NCI-H510A treated with DMSO at 0.1 percent for 48 hours (cell line): ENCODE measurements at regions not wholly inside any gene's neighbourhood (a gene's known extent, or its start where the extent isn't known, plus 50 kb on each side); places are given as distances from the start of the nearest gene placed in this dataset.
A peak's percentile ranks its signal among the peaks of the same experiment; 100 is the strongest.

ENCODE experiments used
- DNase-seq: peaks from one replicate; lab custom pipeline; 2025; lab: John Stamatoyannopoulos, UW

DNA sequence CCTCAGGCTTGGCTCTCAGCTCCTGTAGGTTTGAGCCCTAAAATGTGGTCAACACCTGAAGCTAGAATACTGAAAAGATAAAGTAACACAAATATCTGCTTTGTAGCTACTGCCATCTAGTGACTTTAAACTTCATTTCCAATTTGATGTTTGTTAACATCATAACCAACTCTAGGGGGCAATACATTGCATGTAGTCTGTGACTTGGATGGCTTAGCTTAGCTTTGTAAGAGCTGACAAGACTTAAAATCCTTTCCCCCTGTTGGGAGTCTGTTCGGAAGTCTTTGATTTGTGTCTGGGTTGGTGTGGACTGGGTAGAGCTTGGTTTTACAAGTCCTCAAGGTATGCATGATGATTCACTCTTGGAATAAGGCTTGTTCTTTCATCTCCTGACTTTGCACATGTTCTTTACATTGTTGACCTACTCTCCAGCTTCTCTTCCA, 51.7 kb downstream of the SCN11A start:
- DNase-seq = peak; percentile 57

DNA sequence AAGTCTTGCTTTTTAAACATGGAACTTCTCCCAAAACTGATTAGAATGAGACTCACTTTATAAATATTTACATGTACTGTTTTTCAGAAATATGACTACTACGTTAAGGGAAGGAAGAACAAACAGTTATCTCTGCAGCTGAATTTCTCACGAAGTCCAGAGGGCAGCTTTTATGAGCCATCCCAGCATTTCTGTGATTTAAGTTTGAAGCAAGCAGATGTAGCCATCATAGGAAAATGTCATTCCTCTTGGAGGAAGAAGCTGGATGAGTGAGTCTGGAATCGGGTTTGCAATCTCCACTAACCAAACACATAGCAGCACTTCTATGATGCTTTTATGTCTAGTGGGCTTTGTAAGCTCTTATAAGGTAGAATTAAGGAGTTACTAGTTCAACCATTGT, 53.7 kb downstream of the SCN11A start:
- no peak for DNase-seq

DNA sequence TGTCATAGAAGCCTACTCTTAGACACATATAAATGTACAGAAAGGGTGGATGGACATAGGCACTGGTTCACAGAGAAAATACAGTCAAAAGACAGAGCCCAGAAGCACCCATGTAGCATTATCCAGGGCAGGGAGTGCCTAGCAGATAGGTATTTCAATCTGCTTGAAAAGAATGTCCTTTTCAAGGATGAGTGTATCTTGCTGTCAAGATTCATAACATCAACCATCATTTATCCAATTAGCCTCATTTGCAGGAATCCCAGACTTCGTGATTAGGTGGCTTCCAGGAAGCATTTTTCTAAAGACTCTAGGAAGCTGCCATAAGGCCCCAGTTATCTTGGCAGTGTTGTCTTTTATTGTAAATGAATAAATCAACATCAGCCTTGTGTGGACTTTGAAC, 55.6 kb downstream of the SCN11A start:
- DNase-seq = no peak

DNA sequence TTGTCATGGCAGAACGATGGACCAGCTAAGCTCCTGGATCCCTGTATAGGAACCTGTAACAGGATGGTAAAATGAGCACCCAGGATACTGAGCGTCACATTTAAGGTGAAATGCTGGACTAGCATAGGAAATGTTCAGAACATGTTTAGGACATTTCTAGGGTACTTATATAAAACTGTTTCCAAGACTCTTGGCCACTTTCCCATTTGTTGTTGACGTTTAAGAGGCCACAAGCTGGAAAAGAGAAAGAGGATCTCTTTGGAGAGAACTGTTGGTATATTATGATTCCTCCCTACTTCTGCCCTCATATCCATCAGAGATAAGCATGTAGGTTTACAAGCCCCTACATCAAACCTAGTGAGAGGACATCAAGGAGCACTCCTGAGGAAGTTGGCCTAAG, 57.5 kb downstream of the SCN11A start:
- DNase-seq = no peak

DNA sequence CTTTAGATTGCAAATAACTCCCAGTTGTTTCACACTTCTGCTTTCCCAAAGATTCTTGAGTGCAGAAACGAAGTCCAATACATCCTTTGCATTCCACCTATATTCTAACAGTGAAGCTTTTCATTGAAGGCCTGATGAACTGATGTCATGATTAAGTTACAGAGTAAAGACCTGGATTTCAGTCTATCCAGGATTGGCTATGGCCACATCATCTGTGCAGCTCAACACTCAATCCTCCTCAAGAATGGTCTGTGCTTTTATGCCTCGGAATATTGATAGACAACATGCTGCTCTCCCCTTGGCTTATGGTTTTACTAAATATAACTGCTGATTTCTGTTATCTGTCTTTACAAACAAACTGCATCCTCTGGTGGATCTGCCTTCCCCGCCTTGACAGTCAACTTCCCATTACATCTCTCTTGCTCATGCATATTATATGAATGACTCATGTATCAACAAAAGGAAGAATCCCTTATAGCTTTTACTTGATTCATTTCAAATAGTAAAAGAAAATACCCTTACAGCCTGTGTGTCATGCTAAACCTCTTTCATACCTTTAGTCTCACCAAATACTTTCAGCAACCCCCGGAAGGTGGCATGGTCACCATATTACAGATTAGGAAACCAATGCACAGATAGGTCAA, 59.5 kb downstream of the SCN11A start:
- no peak for DNase-seq

DNA sequence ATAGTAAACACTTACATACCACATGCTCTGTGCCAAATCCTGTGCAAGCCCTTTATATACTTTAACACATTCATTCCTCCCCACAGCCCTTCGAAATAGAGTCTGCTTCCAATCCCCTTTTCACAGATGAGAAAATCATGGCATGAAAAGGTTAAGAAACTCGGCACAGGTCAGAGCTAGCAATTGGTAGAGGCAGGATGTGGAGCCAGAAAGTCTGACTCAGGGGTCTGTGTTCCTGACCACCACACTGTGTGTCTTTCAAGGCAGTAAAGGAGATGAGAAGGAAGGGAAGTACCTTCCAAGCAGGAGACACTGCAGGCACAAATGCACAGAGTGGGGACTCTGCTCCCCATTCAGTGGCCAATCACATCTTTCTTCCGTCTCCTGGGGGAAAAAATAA, 61.1 kb downstream of the SCN11A start:
- no peak for DNase-seq

DNA sequence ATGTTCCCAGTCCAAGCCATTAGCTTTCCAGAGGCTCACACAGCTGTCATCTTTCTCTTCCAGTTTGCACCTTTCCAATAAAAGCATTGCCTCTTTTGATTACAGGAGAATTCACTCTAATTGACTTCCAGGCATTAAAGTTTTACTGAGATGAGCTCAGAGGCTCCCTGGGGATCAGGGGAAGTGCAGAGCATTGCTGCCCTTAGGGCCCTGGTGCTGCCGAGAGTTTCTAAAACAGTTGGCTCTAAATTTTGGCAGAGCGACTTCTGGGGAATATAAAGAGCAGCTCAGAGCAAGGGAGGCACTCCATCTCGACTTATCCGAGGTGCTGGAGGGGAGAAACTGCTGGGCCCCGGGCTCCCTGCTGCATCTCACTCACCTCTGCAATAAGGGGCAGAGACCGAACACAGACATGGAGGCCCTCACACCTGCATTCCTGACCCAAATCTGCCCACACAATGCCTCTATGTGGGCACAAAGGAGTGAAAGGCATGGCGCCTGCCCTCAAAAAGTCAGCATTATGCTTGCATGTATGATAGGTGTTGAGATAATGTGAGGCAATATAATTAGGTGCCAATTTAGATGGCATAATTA, 61.7 kb downstream of the SCN11A start:
- DNase-seq = no peak

DNA sequence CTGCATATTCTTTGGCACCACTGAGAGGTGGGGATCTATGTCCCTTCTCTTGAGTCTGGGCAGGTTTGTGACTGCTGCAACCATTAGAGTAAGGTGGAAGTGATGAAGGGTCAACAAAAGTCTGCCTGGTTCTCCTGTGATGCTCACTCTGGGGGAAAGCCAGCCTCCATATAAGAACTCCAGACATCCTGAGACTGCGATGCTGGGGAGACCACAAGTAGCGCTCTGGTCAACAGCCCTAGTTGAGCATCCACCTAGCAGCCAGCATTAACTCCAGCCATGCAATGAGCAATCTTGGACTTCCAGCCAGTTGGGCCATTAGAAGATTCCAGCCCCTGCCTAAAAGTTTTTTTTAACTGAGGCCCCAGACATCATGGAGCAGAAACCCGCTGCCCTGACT, 62.8 kb downstream of the SCN11A start:
- DNase-seq = no peak

DNA sequence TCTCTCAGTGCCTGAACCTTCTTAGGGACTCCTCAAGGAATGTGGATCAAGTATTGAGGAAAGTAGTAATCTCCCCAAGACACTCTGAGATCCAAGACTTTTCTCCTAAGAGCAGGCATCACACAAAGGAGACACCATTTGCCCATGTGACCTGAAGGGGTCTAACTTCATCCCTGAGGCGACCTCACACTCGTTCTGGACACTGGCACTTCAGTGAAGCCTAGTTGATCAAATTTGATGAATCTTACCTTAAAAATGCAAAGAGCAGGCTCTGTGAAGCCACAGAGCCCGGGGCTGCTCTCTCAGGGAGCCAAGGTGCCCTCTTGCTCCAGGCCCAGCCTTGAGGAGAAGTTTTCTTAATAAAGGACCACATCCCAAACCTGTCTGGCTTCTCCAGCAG, 64.3 kb downstream of the SCN11A start:
- no peak for DNase-seq

DNA sequence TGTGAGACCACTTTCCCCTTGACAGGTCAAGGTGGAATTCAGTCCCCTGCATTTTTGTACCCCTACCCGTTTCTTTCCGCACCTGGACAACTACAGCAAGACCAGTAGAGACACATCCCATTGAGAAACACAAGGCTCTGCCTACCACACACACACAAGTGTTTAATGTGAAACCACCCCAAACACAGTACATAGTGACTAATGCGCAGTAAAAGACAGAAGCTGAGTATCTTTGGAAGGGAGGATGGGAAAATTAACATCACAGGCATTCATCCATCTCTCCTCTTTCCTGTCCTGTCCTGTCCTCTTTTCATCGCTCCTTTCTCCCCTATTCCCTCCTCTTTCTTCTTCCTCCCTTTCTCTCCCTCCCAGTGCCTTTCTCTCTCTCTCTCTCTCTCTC, 64.8 kb downstream of the SCN11A start:
- DNase-seq = no peak

DNA sequence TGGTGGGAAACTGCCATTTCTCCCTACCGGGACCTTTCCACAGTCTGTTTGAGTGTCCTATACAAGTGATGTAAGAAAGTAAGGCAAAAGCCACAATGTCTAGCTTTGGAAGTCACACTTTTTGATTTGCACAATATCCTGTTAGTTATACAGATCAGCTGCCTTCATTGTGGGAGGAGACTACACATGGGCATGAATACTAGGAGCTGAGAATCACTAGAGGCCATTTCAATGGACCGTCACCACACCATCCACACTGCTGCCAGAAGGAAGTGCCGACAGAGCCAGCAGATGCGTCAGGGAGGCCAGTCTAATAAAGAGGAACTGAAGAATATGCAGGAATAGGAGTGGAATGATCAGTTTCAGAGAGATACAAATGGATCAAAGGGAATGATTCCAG, 65.8 kb downstream of the SCN11A start:
- DNase-seq = no peak

DNA sequence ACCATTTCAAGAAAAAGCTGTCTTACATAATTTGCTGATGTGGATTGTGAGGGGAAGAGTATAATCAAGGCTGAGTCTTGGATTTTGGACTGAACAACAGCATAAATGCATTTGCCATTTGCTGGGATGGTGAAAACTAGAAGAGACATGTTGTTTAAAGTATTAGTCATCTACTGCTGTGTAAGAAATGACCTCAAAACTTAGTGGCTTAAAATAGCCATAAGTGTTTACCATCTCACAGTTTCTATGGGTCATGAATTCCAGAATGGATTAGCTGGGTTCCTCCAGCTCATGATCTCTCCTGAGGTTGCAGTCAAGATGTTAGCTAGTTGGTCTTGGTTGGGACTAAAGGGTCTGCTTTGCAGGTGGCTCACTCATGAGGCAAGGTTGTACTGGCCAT, 66.2 kb downstream of the SCN11A start:
- DNase-seq = no peak

DNA sequence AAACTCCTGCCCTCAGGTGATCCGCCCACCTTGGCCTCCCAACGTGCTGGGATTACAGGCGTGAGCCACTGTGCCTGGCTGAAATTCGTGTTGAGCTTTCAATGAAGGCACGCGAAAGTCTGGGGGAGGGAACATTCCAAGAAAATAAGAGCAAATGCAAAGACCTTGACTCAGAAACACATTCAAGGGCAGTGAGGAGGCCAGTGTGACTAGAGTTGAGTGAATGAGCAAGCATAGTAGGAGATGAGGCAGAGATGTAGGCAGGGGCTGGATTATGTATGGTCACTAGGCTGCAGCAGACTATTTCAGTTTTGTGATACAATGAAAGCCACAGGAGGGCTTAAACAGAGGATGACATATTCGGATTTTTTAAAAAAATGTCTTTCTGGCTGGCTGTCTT, 67.0 kb downstream of the SCN11A start:
- no peak for DNase-seq

DNA sequence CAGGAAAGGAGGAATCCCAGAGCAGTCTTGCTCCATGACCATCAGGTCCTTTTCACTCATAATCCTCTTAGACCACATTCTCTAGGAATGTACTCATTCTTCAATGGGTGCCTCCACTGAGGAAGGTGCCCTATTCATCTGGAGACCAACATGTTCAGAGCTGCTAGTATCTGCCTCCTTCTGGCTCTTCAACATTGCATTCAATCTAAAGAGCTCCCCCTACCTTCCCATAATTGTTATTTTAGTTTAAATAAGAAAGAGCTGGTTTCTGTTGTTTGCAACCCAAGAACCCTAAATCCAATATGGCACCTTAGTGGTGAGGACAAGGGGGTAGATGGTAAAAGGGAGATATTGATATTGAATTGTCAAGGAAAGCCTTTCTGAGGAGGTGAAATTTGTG, 67.6 kb downstream of the SCN11A start:
- DNase-seq = no peak

DNA sequence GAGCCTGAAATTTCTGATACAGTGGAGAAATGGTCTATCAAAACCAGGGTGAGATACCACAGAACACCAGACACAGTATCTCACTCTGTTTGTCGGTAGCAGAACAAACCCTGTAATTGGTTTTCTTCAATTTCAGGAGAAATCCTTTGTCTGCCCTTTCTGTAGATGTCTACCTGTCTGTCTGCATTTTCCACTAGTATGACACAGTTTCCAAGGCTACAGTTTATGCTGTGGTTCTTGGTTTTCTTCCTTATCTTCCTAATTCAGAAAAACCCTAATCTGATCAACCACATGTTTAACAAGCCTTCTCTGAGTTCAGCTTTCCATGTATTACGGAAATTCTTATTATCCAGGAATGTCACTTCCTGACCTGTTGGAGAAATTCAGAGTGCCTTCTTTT, 70.8 kb downstream of the SCN11A start:
- DNase-seq = no peak

DNA sequence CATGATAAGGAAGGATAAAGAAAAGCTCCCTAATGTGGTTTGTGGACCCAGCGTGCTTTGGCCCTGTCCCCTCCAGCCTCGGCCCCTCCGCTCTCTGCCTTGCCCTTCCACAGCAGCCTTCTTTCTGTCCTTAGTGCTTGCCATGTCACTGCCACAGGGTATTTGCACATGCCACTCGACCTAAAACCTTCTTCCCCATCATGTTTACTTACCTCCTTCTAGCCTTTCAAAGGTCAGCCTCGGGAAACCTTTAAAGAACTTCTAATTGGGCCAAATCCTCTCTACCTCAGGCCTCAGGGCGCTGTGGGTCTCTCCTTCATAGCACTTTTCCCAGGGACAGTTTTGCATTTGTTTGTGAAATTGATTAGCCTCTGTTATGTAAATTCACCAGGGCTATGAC, 73.0 kb downstream of the SCN11A start:
- DNase-seq = no peak

DNA sequence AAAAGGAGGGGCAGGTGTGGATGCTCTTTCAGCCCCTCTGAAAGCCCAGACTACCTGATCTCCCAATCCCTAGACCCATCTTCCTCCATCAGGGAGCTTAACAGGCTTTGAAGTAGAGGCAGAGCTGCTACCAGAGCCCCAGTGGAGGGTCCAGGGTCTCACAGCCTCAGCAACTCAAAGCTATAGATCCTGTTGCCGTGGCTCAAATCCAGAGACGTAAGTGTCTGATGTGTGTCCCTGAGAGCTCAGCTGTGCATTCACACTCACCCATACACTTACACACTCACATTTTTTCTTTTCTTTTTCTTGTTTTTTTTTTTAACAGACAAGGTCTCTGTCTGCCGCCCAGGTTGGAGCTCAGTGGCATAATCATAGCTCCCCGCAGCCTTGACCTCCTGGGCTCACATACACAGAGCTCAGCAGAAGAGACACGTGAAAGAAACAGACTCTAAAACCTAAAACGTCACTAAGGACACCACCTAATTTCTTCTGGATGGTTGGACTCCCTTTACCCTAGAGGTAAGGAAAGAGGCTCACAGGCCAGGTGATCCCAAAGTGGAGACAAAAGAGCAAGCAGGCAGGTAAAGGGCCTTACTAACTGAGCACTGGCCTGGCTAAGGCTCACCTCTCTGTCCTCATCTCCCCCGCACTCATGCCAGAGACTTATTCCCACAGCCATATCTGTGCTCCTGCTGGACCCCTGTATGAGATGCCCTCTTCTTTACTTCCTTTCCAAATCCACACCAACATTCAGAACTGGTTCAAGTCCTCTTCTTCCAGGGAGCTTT, 80.7 kb downstream of the SCN11A start:
- DNase-seq = no peak

DNA sequence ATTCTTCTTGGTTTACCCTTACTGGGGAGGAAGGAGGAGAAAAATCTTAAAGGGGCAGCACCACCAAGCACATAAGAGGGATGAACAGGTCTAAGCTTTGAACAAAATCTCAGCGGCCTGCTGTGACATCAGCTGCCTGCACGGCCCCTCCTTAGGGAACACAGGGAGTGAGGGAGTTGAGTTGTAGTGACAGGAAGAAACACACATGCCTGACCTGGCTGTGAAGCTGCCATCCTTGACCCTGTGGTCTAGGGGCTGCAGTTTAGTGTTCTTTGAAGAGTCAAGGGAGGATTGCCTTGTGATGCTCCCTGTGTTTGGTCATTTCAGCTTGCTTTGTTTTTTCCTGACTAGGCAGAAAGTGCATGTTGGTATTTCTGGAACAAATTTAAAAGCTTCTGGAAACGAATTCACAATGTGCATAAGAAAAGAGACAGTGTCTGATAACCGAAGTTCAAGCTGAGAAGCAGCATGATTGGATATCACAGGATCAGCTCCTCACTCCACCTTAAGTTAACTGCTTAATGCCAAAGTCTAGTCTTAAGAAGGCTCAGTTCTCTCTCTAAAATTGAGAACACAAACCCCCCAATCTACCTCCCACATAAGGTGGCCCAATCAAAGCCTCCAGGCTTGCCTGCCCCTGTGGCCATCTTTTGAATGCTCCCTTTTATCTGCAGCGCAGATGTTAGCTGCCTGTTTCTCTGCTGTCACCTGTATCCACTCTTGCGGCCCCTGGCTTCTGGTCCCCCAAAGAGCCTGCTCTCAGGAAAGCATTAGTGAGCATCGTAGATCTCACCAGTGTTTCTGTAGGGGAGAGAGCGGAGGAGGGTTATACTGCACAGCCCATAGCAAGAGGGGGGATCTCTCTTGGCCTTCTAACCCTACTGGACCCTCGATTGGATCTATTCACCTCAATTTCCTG, 82.2 kb downstream of the SCN11A start:
- DNase-seq = no peak

DNA sequence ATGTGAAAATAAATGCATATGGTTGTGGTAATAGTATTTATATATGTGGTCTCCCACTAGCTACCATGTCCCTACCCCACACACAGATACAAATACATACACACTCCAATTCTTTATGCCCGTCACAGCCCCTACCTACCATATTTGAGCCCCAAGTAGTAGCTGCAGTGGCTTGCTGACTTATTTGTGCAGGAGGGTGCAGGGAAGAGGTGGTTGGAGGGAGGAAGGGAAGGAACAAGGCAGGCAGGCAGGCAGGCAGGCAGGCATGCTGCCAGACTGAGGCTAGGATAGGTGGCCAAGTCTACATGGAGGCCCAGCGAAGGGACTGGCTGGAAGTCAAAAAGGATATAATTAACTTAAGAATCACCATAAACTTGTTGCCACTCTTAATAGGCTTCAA, 82.9 kb downstream of the SCN11A start:
- no peak for DNase-seq

DNA sequence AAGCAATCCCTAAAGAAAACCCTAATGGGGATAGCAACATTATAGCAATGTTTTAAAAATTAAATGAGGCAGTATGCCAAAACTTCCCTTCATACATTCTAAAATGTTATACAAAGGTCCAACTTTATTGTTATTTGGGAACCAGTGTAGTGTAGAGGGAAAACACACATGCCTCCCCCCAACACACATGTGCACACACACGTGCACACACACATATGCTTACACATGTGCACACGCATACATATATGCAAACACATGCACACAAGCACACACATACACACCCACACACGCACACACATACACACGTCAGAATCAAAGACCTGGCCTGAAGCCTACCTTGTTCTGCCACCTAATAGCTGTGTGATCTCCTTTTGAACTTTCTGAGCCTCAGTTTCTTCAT, 83.3 kb downstream of the SCN11A start:
- no peak for DNase-seq

DNA sequence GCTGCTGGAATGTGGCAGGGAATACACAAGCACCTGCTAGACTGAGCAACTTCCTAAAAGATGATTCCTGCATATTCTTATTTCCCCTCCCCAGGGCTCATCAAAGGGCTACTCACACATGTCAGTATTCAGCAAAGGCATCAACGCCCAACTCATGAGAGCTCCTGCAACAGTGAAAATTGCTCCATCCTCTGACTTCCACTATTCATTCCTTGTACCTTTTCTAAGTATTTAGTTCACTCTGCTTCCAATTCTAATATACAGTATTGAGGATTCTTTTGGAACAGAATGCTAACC, 84.1 kb downstream of the SCN11A start:
- DNase-seq = no peak

DNA sequence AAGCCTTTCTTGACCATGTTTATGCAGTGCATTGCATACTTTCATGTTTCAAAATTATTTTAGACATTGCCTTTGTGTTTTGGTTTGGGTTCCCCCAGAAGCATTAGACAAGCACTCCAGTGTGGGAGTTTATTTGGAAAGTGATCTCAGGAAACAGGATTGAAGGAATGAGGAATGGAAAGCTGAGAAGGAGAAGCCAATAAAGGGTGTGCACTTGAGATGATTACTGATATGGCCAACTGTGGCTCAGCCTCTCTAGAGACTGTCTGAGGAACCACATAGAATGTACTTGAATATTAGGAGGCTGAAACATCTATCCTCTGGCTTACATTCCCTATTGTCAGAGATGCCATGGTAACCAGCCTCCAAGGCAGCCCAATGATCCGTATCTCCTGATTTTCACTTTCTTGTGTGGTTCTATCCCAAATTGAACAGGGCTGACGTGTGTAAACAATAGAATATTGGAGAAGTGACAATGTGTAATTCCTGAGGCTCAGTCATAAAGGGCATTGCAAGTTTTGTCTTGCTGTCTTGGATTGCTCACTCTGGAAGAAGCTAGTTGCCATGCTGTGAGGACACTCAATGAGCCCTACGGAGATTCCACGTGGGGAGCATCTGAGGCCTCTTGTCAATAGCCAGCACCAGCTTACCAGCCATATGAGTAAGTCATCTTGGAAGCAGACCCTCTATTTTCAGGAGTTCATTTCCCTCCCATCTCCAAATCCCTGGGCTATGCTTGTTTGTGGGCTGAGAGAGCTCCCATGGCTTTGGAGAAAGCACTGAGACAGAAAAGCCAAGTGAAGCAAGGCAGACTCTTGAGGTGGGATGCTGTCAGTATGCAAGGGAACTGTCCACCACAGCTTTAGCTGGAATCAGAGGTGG, 84.7 kb downstream of the SCN11A start:
- DNase-seq = no peak
